CD4-positive, alpha-beta T cell treated with Interleukin-4 for 4 hours (primary cell): ENCODE measurements at regions not wholly inside any gene's neighbourhood (a gene's known extent, or its start where the extent isn't known, plus 50 kb on each side); places are given as distances from the start of the nearest gene placed in this dataset.
A peak's percentile ranks its signal among the peaks of the same experiment; 100 is the strongest.

ENCODE experiments used
- DNase-seq: peaks from one replicate; pipeline ENCODE4 v3.0.0-alpha.2; 2020

GRCh38 chr10:30531751-30532530 is 97.6 kb downstream of the LYZL2 start:
- DNase-seq: peak; percentile 7

- peak; percentile 69 for DNase-seq
These were observed 95.5 kb downstream of the MAP3K8 start for GRCh38 chr10:30529373-30529998.

- DNase-seq: peak; percentile 6
These were observed 94.4 kb downstream of the MAP3K8 start for GRCh38 chr10:30528429-30528786.

GRCh38 chr10:30527623-30528428 is 93.8 kb downstream of the MAP3K8 start:
- DNase-seq: peak; percentile 28

GRCh38 chr10:30522661-30523078 is 88.7 kb downstream of the MAP3K8 start:
- DNase-seq: peak; percentile 30

GRCh38 chr10:30518907-30519306 is 84.9 kb downstream of the MAP3K8 start:
- no peak for DNase-seq
